Endothelial cell of umbilical vein (primary cell): ENCODE measurements at regions not wholly inside any gene's neighbourhood (a gene's known extent, or its start where the extent isn't known, plus 50 kb on each side); places are given as distances from the start of the nearest gene placed in this dataset.

ENCODE experiments used
- EZH2 ChIP-seq: IDR thresholded peaks from 2 replicates; pipeline ENCODE4 v1.6.1; 2012; ENCODE audit warnings: borderline replicate concordance, low read depth, mild to moderate bottlenecking, moderate library complexity, low read length, inconsistent platforms; ENCODE audit not compliant: severe bottlenecking
- FOS ChIP-seq: IDR thresholded peaks from 2 replicates; pipeline ENCODE4 v1.6.1; 2011; ENCODE audit warnings: mild to moderate bottlenecking, low read length, moderate library complexity, borderline replicate concordance; ENCODE audit not compliant: insufficient read depth
- JUN ChIP-seq: IDR thresholded peaks from 2 replicates; pipeline ENCODE4 v1.6.1; 2011; ENCODE audit warnings: borderline replicate concordance, low read depth; ENCODE audit not compliant: insufficient read length, insufficient read depth
- MYC ChIP-seq: IDR thresholded peaks from one replicate; pipeline ENCODE4 v1.6.1; 2011; ENCODE audit warnings: mild to moderate bottlenecking, low read depth, low read length
- POLR2A ChIP-seq: IDR thresholded peaks from 2 replicates; pipeline ENCODE4 v1.6.1; 2012; ENCODE audit warnings: low read depth, mild to moderate bottlenecking, control low read depth, low read length
- POLR2AphosphoS5 ChIP-seq: IDR thresholded peaks from 2 replicates; pipeline ENCODE4 v1.6.1; 2012; ENCODE audit warnings: low read depth, mild to moderate bottlenecking, control low read depth, low read length, moderate library complexity; ENCODE audit not compliant: insufficient read depth
- TF ChIP-seq, protein P1 (sequence below): IDR thresholded peaks from 2 replicates; pipeline ENCODE4 v1.6.1; 2011; ENCODE audit not compliant: insufficient read depth, insufficient read length
- TF ChIP-seq, protein P2 (sequence below), 2 donors: IDR thresholded peaks; 1 replicate in 1 of 2; 2 replicates in 1 of 2; pipeline ENCODE4 v1.5.1; 2011; ENCODE audit warnings: low read length in 2 of 2, mild to moderate bottlenecking in 2 of 2, moderate library complexity in 2 of 2, control low read depth in 1 of 2, inconsistent platforms in 1 of 2, low read depth in 1 of 2; ENCODE audit not compliant: insufficient read depth in 1 of 2; ENCODE audit errors: extremely low read depth in 1 of 2

DNA sequence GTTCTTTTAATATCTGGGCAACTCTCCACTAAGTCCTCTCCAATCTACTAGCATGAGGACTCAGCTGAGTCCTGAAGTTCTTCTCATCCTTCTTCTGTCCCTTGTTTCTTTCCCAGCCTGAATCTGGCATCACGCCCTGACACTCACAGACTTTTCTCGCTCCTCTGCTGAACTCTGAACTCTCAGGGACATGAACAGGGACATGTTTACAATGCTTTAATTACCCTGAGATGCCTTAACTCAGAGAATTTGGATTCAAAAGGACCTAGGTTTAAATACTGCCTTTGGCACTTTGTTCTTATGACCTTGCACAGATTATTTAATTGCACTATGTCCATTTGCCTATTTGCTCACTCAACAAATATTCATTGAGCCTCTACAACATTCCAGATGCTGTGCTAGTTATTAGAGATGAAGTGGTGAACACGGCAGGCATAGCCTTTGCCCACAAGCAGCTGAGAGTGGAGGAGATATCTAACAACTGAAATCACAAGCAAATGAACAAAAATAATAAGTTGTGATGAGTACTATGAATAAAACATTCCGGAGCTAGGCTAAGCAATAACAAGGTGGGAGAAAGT is 106.0 kb downstream of the ADRB2 start:
- TF ChIP-seq POLR2AphosphoS5: no peak
- TF ChIP-seq MYC: no peak
- TF ChIP-seq, protein P1, sequence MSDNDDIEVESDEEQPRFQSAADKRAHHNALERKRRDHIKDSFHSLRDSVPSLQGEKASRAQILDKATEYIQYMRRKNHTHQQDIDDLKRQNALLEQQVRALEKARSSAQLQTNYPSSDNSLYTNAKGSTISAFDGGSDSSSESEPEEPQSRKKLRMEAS: no peak
- TF ChIP-seq, protein P2, sequence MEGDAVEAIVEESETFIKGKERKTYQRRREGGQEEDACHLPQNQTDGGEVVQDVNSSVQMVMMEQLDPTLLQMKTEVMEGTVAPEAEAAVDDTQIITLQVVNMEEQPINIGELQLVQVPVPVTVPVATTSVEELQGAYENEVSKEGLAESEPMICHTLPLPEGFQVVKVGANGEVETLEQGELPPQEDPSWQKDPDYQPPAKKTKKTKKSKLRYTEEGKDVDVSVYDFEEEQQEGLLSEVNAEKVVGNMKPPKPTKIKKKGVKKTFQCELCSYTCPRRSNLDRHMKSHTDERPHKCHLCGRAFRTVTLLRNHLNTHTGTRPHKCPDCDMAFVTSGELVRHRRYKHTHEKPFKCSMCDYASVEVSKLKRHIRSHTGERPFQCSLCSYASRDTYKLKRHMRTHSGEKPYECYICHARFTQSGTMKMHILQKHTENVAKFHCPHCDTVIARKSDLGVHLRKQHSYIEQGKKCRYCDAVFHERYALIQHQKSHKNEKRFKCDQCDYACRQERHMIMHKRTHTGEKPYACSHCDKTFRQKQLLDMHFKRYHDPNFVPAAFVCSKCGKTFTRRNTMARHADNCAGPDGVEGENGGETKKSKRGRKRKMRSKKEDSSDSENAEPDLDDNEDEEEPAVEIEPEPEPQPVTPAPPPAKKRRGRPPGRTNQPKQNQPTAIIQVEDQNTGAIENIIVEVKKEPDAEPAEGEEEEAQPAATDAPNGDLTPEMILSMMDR (IDR thresholded peaks at IDR 0.05; ENCODE audit: extremely low read depth in 1 of 2, insufficient read depth in 1 of 2, low read depth in 1 of 2, low read length in 2 of 2): no peak
- TF ChIP-seq EZH2: no peak
- TF ChIP-seq POLR2A: no peak
- no peak for TF ChIP-seq JUN
- no peak for TF ChIP-seq FOS
